ENCODE measurements at regions not wholly inside any gene's neighbourhood (a gene's known extent, or its start where the extent isn't known, plus 50 kb on each side); places are given as distances from the start of the nearest gene placed in this dataset.

DNA sequence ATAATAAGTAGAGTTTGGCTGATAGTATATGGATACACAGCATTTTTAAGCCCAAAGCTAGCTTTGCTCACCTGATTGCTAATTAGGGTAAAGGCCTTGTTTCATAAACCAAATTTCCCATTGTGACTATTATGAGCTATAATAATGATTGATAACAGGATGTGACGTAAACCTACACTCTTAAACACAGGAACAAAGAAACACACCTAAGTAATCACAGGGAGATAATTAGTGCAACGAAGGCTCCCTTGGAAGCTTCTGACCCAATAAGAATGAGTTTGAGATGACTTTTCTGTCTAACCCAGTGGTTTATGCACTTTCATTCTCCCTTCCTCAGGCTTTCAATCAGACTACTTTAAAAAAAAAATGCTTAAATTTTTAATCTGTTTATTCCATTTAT, 683.2 kb downstream of the SATB2 start:
- Histone ChIP-seq H3K4me1 (replicated peaks; ENCODE audit: insufficient read depth) (no peaks in the 10 kb centered on the region), H3K9me3 (ENCODE audit: insufficient read depth, low read depth) (no peaks in the 10 kb centered on the region), H2AFZ (no peak overlapping the region), H3K36me3 (ENCODE audit: low read depth) (no peaks in the 10 kb centered on the region), H3K79me2 (ENCODE audit: low read depth) (no peaks in the 10 kb centered on the region), H3K4me2 (0 out of 2 replicates have a peak overlapping the region, but pooled peaks have one; percentile 38), H3K27ac (no peak overlapping the region), H3F3A (ENCODE audit: insufficient read depth, low read depth) (no peaks in the 10 kb centered on the region), H3K9me2 (ENCODE audit: insufficient read depth) (no peaks in the 10 kb centered on the region), H3K4me3 (no peak overlapping the region), H4K20me1 (ENCODE audit: insufficient read depth) (no peaks in the 10 kb centered on the region), H3K27me3 (ENCODE audit: insufficient read depth, low read depth) (no peaks in the 10 kb centered on the region)
- DNase-seq: no peak
- ChIA-PET POLR2A (ENCODE audit: unreplicated experiment) (no interaction called here), CTCF (no interaction called here)
- no TSS peak for BruUV-seq (replicated peaks)
- intact Hi-C loops (cut with micrococcal nuclease; ENCODE audit: unreplicated experiment): no loop called here
- TF ChIP-seq, protein P1, sequence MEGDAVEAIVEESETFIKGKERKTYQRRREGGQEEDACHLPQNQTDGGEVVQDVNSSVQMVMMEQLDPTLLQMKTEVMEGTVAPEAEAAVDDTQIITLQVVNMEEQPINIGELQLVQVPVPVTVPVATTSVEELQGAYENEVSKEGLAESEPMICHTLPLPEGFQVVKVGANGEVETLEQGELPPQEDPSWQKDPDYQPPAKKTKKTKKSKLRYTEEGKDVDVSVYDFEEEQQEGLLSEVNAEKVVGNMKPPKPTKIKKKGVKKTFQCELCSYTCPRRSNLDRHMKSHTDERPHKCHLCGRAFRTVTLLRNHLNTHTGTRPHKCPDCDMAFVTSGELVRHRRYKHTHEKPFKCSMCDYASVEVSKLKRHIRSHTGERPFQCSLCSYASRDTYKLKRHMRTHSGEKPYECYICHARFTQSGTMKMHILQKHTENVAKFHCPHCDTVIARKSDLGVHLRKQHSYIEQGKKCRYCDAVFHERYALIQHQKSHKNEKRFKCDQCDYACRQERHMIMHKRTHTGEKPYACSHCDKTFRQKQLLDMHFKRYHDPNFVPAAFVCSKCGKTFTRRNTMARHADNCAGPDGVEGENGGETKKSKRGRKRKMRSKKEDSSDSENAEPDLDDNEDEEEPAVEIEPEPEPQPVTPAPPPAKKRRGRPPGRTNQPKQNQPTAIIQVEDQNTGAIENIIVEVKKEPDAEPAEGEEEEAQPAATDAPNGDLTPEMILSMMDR (conservative IDR thresholded peaks at IDR 0.05): no peak
- TF ChIP-seq EZH2 (IDR thresholded peaks at IDR 0.05; ENCODE audit: low read depth): no peak

DNA sequence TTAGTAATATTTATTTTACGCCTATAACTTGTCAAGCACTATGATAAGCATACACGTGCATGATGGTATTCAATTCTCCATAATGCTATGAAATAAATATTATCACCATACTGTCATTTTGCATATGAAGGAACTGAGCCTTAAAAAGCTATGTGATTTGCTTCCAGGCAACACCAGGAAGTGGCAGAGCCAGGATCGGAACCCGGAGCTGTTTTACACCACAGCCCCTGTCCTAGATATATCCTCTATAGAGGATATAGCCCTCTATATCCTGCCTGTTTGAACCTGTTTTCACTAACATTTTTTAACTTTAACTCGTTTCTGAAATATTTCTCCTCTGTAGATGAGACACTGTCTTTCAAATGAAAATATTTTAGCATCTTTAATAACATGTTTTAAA, 690.0 kb downstream of the SATB2 start:
- BruUV-seq (replicated peaks): no TSS peak
- no peaks in the 10 kb centered on the region for H4K20me1 ChIP-seq (ENCODE audit: insufficient read depth)
- no peaks in the 10 kb centered on the region for H3K36me3 ChIP-seq (ENCODE audit: low read depth)
- no peaks in the 10 kb centered on the region for H3K9me3 ChIP-seq (ENCODE audit: insufficient read depth, low read depth)
- H3K4me2 ChIP-seq: no peak overlapping the region
- POLR2A ChIA-PET (ENCODE audit: unreplicated experiment): no interaction called here
- no peaks in the 10 kb centered on the region for H3K4me1 ChIP-seq (replicated peaks; ENCODE audit: insufficient read depth)
- intact Hi-C loops (cut with micrococcal nuclease; ENCODE audit: unreplicated experiment): no loop called here
- no peak overlapping the region for H3K27ac ChIP-seq
- DNase-seq: no peak
- H3F3A ChIP-seq (ENCODE audit: insufficient read depth, low read depth): no peaks in the 10 kb centered on the region
- TF ChIP-seq EZH2 (IDR thresholded peaks at IDR 0.05; ENCODE audit: low read depth): no peak
- TF ChIP-seq, protein P1 (conservative IDR thresholded peaks at IDR 0.05): no peak
- H3K27me3 ChIP-seq (ENCODE audit: insufficient read depth, low read depth): no peaks in the 10 kb centered on the region
- CTCF ChIA-PET: no interaction called here
- no peak overlapping the region for H2AFZ ChIP-seq
- no peaks in the 10 kb centered on the region for H3K79me2 ChIP-seq (ENCODE audit: low read depth)
- no peak overlapping the region for H3K4me3 ChIP-seq
- no peaks in the 10 kb centered on the region for H3K9me2 ChIP-seq (ENCODE audit: insufficient read depth)

DNA sequence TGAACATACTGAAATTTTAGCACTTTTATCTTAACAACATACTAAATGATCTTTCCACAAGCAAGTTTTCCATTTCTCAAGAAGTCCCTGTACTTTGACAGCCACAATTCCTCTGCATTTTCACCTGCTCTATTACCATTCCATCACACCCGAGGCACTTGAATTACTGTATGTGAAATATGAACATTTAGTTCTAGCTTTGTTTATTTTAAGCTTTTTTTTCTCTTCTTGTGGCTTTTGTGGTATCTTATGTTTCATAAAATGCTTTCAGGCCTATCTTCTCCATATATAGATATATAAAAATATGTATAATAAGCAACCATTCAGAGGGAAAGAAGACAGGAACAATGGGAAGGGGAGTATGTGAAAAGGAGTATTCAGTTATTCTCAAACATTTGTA, 693.9 kb downstream of the SATB2 start:
- CTCF ChIA-PET: no interaction called here
- DNase-seq: no peak
- intact Hi-C loops (cut with micrococcal nuclease; ENCODE audit: unreplicated experiment): no loop called here

More for the DNA sequence above, 693.9 kb downstream of the SATB2 start:
- Histone ChIP-seq H3K4me2 (no peak overlapping the region), H2AFZ (no peak overlapping the region), H4K20me1 (ENCODE audit: insufficient read depth) (no peaks in the 10 kb centered on the region), H3K27ac (no peak overlapping the region), H3K9me2 (ENCODE audit: insufficient read depth) (no peaks in the 10 kb centered on the region), H3K36me3 (ENCODE audit: low read depth) (no peaks in the 10 kb centered on the region), H3K4me1 (replicated peaks; ENCODE audit: insufficient read depth) (no peaks in the 10 kb centered on the region), H3K27me3 (ENCODE audit: insufficient read depth, low read depth) (no peaks in the 10 kb centered on the region), H3K9me3 (ENCODE audit: insufficient read depth, low read depth) (no peaks in the 10 kb centered on the region), H3K79me2 (ENCODE audit: low read depth) (no peaks in the 10 kb centered on the region), H3K4me3 (no peak overlapping the region), H3F3A (ENCODE audit: insufficient read depth, low read depth) (no peaks in the 10 kb centered on the region)
- POLR2A ChIA-PET (ENCODE audit: unreplicated experiment): no interaction called here
- BruUV-seq (replicated peaks): no TSS peak
- TF ChIP-seq, protein P1 (conservative IDR thresholded peaks at IDR 0.05): no peak
- no peak for TF ChIP-seq EZH2 (IDR thresholded peaks at IDR 0.05; ENCODE audit: low read depth)

Measured in PC-9 (cell line).